Nephron (organoid): ENCODE measurements at regions not wholly inside any gene's neighbourhood (a gene's known extent, or its start where the extent isn't known, plus 50 kb on each side); places are given as distances from the start of the nearest gene placed in this dataset.

Experiments used
- H3K27ac Mint-ChIP-seq, 3 experiments: 2 replicates each; pipeline ENCODE4 v1.8.0; 2020; ENCODE audit warnings: mixed read lengths in 3 of 3, mild to moderate bottlenecking in 2 of 3, moderate library complexity in 1 of 3
- H3K27me3 Mint-ChIP-seq: 2 replicates; pipeline ENCODE4 v1.8.0; 2021; ENCODE audit warnings: low read depth, mild to moderate bottlenecking, moderate library complexity, mixed read lengths
- H3K36me3 Mint-ChIP-seq: 2 replicates; pipeline ENCODE4 v1.8.0; 2020; ENCODE audit warnings: low read depth, mixed read lengths
- H3K4me1 Mint-ChIP-seq: 2 replicates; pipeline ENCODE4 v1.8.0; 2020; ENCODE audit warnings: mixed read lengths
- H3K4me3 Mint-ChIP-seq, 3 experiments: 2 replicates each; pipeline ENCODE4 v1.8.0; 2020; ENCODE audit warnings: mild to moderate bottlenecking in 3 of 3, mixed read lengths in 3 of 3, moderate library complexity in 2 of 3
- H3K9me3 Mint-ChIP-seq: 2 replicates; pipeline ENCODE4 v1.8.0; 2020; ENCODE audit warnings: mixed read lengths
- CTCF ChIP-seq, 3 experiments: fragments of 200-600 bp; sonication (generic); IDR thresholded peaks; one replicate each; pipeline ENCODE4 v1.5.0; 2021; ENCODE audit warnings: antibody characterized with exemption in 3 of 3; ENCODE audit not compliant: unreplicated experiment in 3 of 3

- Mint-ChIP-seq H3K36me3 (no peaks in the 10 kb centered on the region), H3K27ac (peak overlapping the region; percentile 41 to 90 (median 70)), H3K9me3 (peaks cover under 1% of the 10 kb centered on the region), H3K27me3 (peaks cover 21% of the 10 kb centered on the region), H3K4me3 (peak overlapping the region in 1 of 3 experiments; percentile 29), H3K4me1 (peaks cover 14% of the 10 kb centered on the region)
- TF ChIP-seq CTCF (IDR thresholded peaks at IDR 0.05; ENCODE audit: unreplicated experiment in 3 of 3), result no peak
Measured at GRCh38 chr1:229124520-229125124, 146.3 kb upstream of the RAB4A start.

- H3K9me3 Mint-ChIP-seq, result no peaks in the 10 kb centered on the region
Measured at GRCh38 chr1:229127301-229127700, 143.6 kb upstream of the RAB4A start.

GRCh38 chr1:229128066-229128608 is 142.8 kb upstream of the RAB4A start:
- Mint-ChIP-seq H3K27ac (peak overlapping the region; percentile 70 to 92 (median 89)), H3K4me3 (no peak overlapping the region), H3K4me1 (peaks cover 23% of the 10 kb centered on the region), H3K9me3 (no peaks in the 10 kb centered on the region), H3K27me3 (peaks cover 7% of the 10 kb centered on the region), H3K36me3 (no peaks in the 10 kb centered on the region)
- TF ChIP-seq CTCF (IDR thresholded peaks at IDR 0.05; ENCODE audit: unreplicated experiment in 3 of 3), result no peak

More at GRCh38 chr1:229127301-229127700, 143.6 kb upstream of the RAB4A start:
- peaks cover 7% of the 10 kb centered on the region for H3K27me3 Mint-ChIP-seq
- no peak for TF ChIP-seq CTCF (IDR thresholded peaks at IDR 0.05; ENCODE audit: unreplicated experiment in 3 of 3)
- peaks cover 23% of the 10 kb centered on the region for H3K4me1 Mint-ChIP-seq
- no peak overlapping the region for H3K4me3 Mint-ChIP-seq
- H3K36me3 Mint-ChIP-seq, result no peaks in the 10 kb centered on the region
- H3K27ac Mint-ChIP-seq, result peak overlapping the region in 1 of 3 experiments; percentile 92

GRCh38 chr1:229129301-229130027 is 141.4 kb upstream of the RAB4A start:
- Mint-ChIP-seq H3K27me3 (no peaks in the 10 kb centered on the region), H3K9me3 (peaks cover 6% of the 10 kb centered on the region), H3K4me1 (peaks cover 23% of the 10 kb centered on the region), H3K27ac (peak overlapping the region in 2 of 3 experiments; percentile 45 to 58), H3K4me3 (no peak overlapping the region), H3K36me3 (peaks cover 7% of the 10 kb centered on the region)
- no peak for TF ChIP-seq CTCF (IDR thresholded peaks at IDR 0.05; ENCODE audit: unreplicated experiment in 3 of 3)

- peak overlapping the region in 1 of 3 experiments; percentile 39 for H3K27ac Mint-ChIP-seq
- TF ChIP-seq CTCF (IDR thresholded peaks at IDR 0.05; ENCODE audit: unreplicated experiment in 3 of 3), result no peak
- H3K4me3 Mint-ChIP-seq, result no peak overlapping the region
- H3K27me3 Mint-ChIP-seq, result no peaks in the 10 kb centered on the region
- H3K4me1 Mint-ChIP-seq, result peaks cover 23% of the 10 kb centered on the region
- H3K36me3 Mint-ChIP-seq, result peaks cover 7% of the 10 kb centered on the region
- peaks cover 8% of the 10 kb centered on the region for H3K9me3 Mint-ChIP-seq
Measured at GRCh38 chr1:229130028-229130668, 140.8 kb upstream of the RAB4A start.
